Right kidney (tissue), 1 donor: ENCODE measurements at regions not wholly inside any gene's neighbourhood (a gene's known extent, or its start where the extent isn't known, plus 50 kb on each side); places are given as distances from the start of the nearest gene placed in this dataset.

Source experiments
- DNase-seq: peaks from one replicate; pipeline ENCODE4 v3.0.0-alpha.2; 2016

DNA sequence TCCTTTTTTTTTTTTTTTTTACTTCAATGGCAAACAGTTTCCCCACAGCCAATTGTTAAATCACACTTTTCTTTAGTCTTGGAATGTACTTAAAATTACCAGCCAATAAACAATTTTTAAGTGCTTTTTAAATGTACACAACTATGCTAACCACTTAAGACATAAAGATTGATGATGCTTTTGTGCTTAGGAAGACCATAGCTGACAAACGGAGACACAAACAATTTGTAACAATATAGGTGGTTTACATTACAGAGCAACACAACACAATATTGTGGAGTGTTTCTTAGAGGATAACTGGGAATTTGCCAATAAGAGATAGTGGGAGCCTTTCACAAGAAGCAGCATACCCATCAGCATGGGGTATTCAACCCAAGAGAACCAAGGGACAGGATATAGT lies 798.5 kb upstream of the IGFBP3 start:
- no peak for DNase-seq

DNA sequence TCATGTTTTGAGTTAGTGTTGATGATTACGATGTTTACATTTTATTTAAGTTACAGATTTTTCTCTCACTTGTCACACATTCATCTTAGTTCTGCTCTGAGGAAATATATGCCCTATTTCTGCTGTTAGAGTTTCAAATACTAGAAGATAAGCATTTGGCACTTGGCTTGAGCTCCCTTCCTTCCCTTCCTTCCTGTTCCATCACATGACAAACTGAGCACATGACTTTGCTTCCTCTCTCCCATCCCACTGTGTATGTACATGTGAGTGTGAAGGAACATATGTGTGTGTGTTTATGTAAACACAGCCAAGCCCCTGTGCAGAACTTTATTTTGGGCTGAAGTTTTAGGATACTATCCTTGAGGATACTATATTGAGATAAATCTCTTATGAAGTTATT lies 795.9 kb upstream of the IGFBP3 start:
- DNase-seq: no peak

DNA sequence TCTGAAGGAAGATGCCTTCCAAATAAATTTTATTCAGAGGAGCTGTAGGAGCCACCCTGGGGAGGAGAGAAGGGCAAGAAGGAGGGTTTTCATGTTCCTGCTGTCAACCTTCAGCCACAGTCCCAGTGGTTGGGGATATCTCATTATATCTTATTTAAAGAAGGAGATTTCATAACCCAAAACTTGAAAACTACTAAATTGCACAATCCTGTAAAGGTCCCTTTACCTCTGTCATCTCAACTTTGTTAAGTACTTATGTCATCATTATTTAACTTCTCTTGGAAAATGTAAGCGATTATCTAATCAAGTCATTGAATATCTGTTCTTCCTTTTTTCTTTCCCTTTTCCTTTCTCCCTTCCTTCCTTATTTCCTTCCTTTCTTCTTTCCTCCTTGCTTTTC lies 794.5 kb upstream of the IGFBP3 start:
- DNase-seq: no peak

DNA sequence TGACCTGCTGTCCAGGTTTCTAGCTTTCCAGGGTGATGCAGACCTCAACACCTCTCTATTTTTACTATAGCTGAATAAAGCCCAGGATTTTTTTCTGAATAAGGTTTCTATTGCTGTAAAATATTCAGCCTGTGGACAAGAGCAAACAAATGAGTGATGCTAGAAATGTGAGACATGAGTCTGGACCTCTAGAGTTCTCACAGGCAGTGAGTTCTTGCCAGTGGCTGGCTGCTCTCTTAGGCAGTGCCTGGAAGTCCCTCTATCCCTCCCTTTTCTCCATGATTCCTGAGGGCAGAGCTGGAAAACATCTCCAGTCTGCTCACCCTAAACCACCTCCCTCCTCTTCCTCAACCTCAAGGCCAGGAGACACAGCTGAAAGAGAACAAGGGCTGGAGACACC lies 793.8 kb upstream of the IGFBP3 start:
- DNase-seq: no peak

DNA sequence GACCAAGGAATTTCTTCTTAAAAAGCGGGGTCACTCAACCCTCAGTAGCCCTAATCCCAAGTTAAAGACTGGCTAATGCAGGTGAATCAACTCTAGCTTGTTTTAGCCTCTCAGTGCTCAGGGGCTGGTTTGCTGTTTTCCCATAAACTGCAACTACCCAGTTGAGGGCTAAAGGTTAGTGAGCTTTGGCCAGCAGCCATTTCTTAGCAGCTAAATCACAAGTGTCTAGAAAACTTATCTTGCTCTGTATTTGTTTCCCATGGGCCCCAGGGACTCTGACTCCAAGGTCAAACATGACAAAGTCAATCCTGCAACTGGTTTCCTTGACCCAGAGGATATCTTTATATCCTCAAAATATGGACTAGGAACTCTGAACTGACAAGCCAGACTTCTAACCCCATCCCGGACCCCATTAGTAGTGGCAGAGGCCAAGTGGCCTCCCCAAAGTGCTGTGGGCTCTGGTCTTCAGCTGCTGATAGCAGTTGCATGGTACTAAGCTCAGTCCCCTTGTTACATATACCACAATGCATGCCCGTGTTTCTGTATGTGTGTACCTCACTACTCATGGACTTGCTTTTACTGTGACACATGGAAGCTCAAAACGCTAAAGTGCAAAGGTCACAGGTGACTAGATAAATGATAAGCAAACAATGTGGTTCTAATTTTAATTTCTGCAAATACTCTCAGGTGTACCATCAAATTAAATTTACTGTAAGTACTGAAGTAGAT lies 793.0 kb upstream of the IGFBP3 start:
- DNase-seq: no peak

DNA sequence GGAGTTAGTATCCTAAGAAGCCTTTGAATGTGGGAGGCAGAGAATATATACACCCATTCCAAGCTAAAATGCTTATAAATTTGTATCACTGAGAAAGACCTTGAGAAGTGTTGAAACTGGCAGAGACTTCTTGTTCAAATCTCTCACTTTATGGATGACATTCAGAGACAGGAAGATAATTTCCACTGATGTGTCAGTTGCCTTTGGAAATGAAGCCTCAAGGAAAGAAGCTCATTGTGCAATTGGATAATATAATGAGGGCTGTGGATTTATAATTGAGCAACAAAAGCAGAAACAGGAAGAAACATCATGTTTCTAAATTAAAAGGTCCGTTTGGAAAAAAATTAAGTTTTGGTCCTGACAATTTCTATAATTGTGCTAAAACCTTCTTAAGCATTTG lies 789.9 kb upstream of the IGFBP3 start:
- DNase-seq: no peak

DNA sequence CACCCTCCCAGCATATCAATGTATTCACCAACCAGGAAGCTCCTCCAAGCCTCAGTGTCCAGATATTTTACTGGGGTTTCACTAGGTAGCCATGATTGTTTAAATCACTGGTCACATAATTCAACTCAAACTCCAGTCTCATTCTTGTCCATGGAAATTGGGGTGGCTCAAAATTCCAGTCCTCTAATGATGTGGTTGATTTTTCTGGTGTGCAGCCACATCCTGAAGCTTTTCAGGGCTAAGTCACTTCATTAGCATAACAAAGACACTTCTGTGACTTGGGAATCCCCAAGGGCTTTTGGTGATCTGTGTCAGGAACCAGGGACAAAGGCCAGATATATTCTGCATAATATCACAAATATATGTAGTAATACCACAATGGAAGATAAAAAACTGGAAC lies 786.9 kb upstream of the IGFBP3 start:
- no peak for DNase-seq

DNA sequence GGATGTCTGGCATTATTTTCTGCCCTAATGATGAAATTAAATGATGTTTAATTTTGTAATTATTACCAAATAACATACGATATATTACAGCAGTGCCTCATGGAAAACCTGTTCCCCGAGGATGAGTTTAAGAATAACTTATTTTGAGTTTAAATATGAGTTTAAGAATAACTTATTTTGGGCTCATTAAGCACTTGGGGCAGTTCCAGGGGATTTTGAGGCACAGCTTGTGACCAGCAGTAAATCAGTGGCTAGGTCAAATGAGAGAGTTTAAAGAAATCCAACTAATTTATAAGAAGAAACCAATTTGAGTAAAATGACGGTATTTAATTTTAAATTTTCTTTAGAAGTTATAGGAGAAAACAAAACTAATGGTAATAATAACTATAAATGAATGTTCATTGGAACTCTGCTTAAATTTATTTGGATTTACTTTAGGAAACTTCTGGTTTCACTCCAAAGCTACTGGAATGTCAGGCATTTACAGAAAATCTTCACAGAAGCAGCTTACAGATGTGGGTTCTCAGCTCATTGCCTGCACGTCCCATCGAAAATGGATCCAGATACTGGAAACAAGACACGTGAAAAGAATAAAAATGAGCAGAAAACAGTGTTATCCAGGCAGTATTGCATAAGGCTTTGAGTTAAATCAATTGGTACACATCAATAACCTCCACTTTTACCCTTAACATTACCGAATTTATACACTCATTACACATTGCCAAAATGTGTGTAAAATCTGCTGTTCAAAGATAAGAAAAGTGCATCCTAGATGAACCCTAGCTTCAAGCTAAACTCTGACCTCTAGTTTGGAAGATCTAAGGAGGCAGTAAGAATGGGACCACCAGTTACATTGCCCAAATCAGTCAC lies 784.5 kb upstream of the IGFBP3 start:
- no peak for DNase-seq

DNA sequence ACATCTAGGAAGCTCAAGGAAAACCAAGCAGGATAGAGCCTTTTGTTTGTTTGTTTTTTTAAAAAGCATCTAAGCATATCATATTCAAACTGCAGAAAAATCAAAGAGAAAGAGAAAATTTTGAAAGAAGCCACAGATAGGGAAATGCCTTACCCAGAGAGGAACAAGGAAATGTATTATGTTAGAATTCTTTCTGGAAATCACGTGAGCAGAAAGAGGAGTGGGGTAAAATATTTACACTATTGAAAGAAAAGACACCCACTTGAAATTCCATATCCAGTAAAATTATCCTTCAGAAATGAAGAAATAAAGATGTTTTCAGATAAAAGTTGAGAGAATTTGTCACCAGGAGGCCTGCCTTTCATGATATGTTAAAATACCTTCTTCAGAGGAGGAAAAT lies 775.7 kb upstream of the IGFBP3 start:
- no peak for DNase-seq

DNA sequence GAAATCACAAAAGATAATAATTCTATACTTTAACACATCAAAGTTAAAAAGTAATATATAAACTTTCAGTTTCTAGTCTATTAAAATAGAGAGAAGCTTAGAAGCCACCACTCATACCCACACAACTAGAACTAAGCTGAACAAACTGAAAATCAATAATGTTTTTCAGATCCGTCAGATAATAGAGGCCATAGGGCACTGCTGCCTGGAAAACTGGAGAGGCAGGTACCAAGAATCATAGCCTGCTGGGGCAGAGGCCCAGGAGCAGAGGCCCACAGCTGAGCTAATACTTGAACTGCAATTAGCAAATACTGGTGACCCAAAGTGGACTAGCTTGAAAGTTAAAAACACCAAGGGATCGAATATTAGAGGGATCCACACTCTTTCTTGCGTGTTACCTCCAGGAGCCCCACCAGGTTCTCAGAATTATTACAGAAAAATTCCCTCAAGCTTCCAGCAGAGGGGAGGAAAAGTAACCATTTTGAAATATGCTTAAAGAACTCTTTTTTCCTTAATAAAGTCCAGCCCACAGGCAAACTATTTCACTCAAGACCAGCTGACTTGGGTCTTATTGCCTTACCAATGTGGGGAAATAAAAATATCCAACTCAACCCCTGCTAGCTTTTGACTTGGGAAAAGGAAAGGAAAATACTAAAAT lies 774.1 kb upstream of the IGFBP3 start:
- no peak for DNase-seq

DNA sequence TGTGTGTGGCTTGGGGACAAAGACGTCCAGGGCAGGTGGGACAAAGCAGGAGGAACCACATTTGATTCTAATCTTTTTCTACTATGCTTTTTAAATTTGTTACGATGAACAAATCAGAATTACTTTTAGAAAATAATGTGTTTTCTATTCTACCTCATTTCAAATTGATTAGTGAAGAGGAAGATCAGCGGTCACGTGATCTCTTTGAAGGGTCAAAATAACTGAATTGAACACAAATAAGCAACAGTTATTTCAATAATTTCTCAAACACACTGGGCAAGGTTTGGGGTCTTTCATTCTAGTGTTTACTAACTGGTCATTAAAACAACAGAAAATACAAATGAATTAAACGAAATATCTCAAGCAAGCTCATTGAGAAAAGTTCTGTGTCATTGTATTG lies 773.0 kb upstream of the IGFBP3 start:
- no peak for DNase-seq

DNA sequence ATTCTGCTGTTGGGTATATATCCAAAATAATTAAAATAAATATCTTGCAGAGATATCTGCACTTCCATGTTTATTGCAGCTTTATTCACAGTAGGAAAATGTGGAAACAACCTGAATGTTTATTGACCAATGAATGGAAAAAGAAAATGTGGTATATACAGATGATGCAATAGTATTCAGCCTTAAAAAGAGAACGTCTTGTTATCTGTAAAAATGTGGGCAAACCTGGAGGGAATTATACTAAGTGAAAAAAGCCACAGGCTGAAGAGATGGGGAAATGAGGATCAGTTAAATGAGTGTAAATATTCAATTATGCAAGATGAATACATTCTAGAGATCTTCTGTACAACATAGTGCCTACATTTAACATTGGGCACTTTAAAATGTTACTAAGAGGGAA lies 766.1 kb upstream of the IGFBP3 start:
- no peak for DNase-seq

DNA sequence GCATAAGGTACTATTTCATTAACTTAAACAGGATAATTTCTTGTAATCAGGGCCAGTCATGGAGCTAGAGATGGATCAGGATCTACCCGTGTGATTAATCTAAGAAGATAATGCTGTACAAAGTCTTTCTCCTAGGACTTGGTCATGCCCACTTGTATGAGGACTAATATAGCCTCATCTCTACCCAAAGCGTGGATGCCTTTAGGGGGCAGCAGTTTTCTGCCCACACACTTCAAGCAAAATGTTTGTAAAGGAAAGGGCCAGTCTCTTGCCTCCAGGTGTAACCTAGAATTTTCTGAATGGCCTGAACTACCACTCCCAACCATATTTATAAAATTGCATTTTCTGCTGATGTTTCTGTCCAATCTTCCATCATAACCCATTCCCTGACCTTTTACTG lies 764.0 kb upstream of the IGFBP3 start:
- DNase-seq: no peak

DNA sequence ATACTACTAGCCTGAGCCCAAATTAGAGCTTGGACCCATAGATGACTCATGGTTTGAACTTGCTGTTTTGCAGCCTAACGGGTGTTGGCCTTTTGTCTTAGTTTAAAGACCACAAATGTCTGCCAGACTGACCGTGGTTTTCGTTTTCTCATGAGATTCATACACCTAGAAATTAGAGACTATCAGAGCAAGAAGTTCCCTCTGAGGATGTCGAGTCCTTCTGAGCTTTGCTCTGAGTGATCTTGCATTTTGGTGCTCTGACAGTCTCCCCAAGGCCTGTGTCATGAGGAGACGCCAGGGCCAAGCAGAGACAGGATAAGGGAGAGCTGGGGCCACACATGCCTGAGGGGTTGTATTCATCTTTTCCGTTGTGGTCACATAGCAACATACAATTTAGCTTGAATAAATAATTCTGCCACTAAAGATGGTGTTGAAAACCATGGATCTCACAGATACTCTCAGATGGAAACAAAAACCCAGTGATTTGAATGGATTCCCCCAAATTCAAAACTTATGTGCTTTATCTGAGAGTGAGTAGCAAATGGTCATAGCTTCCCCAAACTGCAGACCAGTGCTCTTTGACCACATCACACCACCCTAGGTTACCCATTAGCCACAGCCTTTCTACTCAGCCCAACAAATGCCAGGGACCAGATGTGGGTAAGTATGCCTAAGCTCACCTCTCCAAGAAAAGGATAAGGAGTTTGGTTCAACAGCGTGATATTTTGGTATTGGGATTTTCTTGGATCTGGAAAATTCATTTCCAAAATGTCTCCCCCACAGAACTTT lies 762.0 kb upstream of the IGFBP3 start:
- no peak for DNase-seq

DNA sequence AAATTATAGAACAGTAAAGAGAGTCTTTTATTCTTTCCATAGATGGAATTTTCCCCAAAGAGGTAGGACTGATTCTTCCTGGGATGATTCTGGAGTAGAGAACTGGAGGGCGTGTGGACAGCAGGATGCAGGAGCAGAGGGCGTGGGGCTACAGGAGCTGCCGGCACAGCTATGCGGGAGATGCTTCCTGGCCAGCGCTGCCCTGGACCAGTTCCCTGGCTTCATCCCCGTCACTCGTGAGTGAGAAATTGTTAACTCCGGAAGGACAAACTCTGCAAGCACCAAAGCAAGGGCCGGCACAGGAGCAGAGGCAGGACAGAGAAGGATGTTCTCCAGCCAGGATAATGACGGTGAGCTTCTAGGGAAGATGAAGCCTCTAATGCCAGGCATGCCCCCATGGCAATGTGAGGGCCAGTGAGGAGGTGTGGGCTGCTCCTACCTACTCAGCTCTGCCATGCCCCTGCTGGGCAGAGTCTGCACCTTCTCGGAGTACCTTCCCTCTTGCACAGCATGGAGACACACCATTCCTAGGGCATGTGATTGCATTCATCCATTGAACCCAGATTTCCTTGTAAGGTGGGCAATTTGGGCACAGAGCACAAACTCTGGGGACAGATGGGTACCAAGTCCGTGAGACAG lies 760.9 kb upstream of the IGFBP3 start:
- no peak for DNase-seq

DNA sequence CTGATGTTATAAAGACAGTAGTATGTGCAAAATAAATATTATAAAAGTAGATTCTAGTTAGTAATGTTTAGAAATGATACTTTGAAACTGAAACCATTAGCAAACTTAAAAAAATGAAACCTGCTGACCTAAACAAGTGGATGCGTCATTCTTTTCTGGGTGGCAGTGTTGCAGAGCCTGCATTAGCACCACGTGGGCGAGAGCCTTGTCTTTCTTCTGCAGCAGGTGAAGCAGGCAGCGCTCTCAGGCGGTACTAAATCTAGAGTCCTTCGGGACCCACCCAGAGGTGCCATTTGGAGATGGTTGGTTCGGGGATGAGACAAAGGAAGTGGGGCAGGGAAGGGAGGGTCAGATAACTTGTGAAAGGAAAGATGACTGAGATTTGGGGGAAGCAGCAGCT lies 759.1 kb upstream of the IGFBP3 start:
- no peak for DNase-seq

DNA sequence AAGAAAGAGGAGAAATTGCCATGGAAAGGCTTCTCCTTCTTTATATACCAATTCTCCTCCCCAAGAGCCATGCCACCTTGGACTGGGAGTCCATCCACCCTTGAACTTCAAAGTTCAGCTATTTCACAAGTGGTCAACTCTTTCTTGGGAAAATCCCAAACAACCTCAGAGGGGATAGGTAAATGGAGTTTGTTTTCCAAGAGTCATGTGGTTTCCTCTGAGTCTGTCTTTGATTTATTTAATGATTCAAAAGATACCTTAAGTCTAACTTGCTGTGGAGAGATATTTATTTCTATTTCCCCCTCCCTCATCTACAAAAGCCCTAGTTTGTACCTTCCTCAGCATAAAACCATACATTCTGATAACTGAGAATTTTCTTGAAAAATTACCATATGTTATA lies 758.6 kb upstream of the IGFBP3 start:
- no peak for DNase-seq

DNA sequence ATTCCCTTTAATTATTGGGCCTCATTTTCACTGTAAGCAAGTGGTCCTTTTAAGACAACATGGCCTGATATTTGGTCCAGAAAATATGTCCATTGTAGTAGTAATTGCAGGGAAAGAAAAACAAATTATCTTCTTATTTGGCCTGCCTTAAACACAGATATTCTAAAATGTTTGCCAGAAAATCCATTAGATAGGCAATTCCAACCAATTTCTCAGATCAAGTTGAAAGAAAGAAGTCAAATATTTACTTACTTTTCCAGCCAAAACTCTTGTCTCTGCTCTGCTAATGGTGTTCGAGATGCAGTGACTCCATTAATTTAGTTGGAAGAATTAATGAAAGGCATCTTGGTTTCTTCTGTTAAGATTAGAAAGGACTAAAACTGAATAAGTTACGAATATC lies 757.3 kb upstream of the IGFBP3 start:
- DNase-seq: no peak

DNA sequence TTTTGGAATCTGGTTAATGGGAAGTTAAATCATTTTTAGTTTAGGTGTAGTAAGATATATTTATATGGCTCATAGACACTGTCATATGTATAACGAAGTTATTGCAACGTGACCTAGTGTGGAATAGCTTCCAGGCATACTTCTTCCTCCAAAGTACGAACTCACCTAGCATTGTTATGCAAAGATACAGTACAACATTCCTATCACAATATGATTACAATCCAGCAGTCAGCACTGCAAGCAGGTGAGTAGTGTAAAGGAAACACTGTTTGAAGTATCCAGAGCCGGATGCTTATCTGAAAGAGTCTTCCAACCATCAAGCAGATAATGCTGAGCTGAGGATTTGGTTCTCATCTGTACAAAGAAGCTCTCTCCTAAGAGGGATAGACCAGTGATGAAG lies 754.4 kb upstream of the IGFBP3 start:
- DNase-seq: no peak

DNA sequence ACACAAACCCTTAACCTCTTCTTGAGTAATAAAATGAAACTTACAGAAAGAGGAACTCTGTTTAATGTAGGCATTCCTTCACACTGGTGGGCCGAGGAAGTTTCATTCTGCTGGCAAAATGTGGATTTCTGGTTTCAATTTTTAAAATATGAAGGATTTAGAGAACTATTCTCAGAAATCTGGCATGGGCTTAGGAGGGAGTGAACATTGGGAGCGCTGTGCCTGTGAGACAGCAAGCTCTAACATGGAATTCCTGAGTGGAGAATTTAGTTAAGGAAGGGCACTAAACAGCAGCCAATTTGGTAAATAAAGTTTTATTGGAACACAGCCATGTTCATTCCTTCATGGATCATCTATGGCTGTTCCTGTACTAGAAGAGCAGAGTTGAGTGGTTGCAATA lies 751.8 kb upstream of the IGFBP3 start:
- no peak for DNase-seq

DNA sequence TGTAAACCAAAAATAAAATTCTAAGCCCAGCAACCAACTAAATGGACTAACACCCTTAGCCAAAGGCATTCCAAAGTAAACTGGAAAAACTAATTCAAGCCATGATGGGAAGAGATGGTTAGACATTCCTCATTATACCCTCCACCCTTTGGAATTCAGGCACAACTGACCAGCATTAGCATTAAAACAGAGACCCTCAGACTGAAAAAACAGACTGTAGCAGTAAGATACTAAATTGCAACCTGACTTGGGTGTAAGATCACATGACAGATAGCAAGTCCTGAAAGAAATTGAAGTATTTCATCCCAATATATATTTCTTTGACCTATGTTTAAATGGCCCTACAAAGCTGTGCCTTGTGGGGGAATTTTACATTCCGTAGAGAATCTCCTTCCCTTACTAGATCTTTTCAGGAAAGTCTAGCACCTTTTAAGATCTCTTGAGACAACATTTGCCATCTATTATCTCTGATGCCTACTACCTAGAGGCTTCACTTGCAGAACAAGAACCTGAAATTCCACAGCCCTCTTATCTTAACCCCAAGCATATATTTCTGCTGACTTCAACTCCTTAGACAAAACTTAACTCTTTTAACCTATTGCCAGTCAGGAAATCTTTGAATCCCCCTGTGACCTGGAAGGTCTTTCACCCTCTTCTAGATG lies 750.2 kb upstream of the IGFBP3 start:
- no peak for DNase-seq

DNA sequence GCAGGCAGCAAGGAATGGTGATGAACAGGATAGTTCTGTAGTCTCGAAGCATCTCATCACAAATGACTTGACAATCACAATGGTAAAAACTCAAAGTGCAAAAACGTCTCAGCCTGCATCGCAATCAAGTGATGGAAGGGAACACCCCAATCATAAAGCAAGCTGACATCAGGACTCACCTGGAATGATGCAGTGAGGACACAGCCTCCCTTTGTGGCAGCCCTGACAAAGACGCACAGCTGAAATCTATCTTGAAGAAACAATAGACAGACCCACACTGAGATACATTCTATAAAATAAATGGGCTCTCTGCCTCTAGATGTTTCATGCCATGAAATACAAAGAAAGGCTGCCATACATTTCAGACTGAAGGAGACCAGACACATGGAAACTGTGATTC lies 748.0 kb upstream of the IGFBP3 start:
- DNase-seq: no peak
